Common myeloid progenitor, CD34-positive (primary cell): ENCODE measurements at regions not wholly inside any gene's neighbourhood (a gene's known extent, or its start where the extent isn't known, plus 50 kb on each side); places are given as distances from the start of the nearest gene placed in this dataset.
A peak's percentile ranks its signal among the peaks of the same experiment; 100 is the strongest.

ENCODE experiments used
- CTCF ChIA-PET: fragments of 350-600 bp; sonication (Branson Sonifier 250); formaldehyde crosslinking; loops from one replicate; lab custom pipeline; 2021; ENCODE audit warnings: antibody characterized with exemption; lab: Charles Lee
- POLR2A ChIA-PET: fragments of 350-600 bp; sonication (Branson Sonifier 250); formaldehyde crosslinking; loops from one replicate; lab custom pipeline; 2021; ENCODE audit warnings: antibody characterized with exemption; lab: Charles Lee
- DNase-seq, 3 donors: peaks; one replicate each; pipeline versions ENCODE4 v3.0.0 to v3.0.0-alpha.2; 2013
- H3K27ac ChIP-seq, 2 experiments: 1 replicate in 1 of 2; 2 replicates in 1 of 2; pipeline ENCODE4 v1.7.0; 2013; ENCODE audit warnings: inconsistent platforms in 2 of 2, low read length in 2 of 2, mild to moderate bottlenecking in 2 of 2, low read depth in 1 of 2, moderate library complexity in 1 of 2; ENCODE audit not compliant: severe bottlenecking in 2 of 2, insufficient read depth in 1 of 2, poor library complexity in 1 of 2
- H3K27me3 ChIP-seq, 5 experiments: replicated peaks in 2 of 5; 1 replicate in 3 of 5; 2 replicates in 2 of 5; pipeline versions ENCODE4 v1.6.1 to v1.7.0; 2013; ENCODE audit warnings: low read length in 4 of 5, mild to moderate bottlenecking in 2 of 5, moderate library complexity in 2 of 5, inconsistent platforms in 1 of 5; ENCODE audit not compliant: insufficient read depth in 5 of 5, control insufficient read depth in 4 of 5
- H3K36me3 ChIP-seq, 4 experiments: 1 replicate in 2 of 4; 2 replicates in 2 of 4; pipeline versions ENCODE4 v1.6.1 to v1.7.0; 2013; ENCODE audit warnings: low read length in 3 of 4, control low read depth in 1 of 4, mild to moderate bottlenecking in 1 of 4; ENCODE audit not compliant: control insufficient read depth in 4 of 4, insufficient read depth in 4 of 4
- H3K4me1 ChIP-seq, 4 experiments: 1 replicate in 3 of 4; 2 replicates in 1 of 4; pipeline versions ENCODE4 v1.6.1 to v1.7.1; 2013; ENCODE audit warnings: low read length in 3 of 4, mild to moderate bottlenecking in 3 of 4, control low read depth in 1 of 4, inconsistent platforms in 1 of 4, moderate library complexity in 1 of 4; ENCODE audit not compliant: control insufficient read depth in 4 of 4, insufficient read depth in 4 of 4; ENCODE audit errors: control extremely low read depth in 1 of 4
- H3K4me3 ChIP-seq, 7 experiments: 1 replicate in 4 of 7; 2 replicates in 3 of 7; pipeline versions ENCODE4 v1.5.1 to v1.7.0; 2013; ENCODE audit warnings: mild to moderate bottlenecking in 7 of 7, low read length in 6 of 7, moderate library complexity in 6 of 7, inconsistent platforms in 2 of 7, low read depth in 2 of 7, control low read depth in 1 of 7; ENCODE audit not compliant: insufficient read depth in 4 of 7, control insufficient read depth in 1 of 7; ENCODE audit errors: extremely low read depth in 1 of 7
- H3K9me3 ChIP-seq, 5 experiments: 1 replicate in 4 of 5; 2 replicates in 1 of 5; pipeline versions ENCODE4 v1.6.1 to v1.7.1; 2013; ENCODE audit warnings: low read length in 4 of 5, mild to moderate bottlenecking in 2 of 5, inconsistent platforms in 1 of 5, low read depth in 1 of 5, moderate library complexity in 1 of 5; ENCODE audit not compliant: control insufficient read depth in 4 of 5, insufficient read depth in 2 of 5; ENCODE audit errors: control extremely low read depth in 1 of 5
- WGBS: methylation state at CpG from one replicate; pipeline ENCODE4 v1.1.5; 2013; ENCODE audit not compliant: insufficient coverage; 5-methylcytosine and 5-hydroxymethylcytosine counted together

- H3K36me3 ChIP-seq = no peaks in the 10 kb centered on the region
- ChIA-PET POLR2A (no interaction called here), CTCF (interaction anchor here (0.6 kb wide), 1 partner anchor 1458 kb away, joined by 3 read pairs; no protein-coding TSS in a partner anchor)
- H3K9me3 ChIP-seq = no peaks in the 10 kb centered on the region
- no peaks in the 10 kb centered on the region for H3K27me3 ChIP-seq
- no peaks in the 10 kb centered on the region for H3K4me1 ChIP-seq
- H3K4me3 ChIP-seq = no peak overlapping the region
- H3K27ac ChIP-seq = no peak overlapping the region
- DNase-seq = no peak
- WGBS = no CpG with 5 or more reads among the region's 2 CpGs
Observed at GRCh38 chr5:106086352-106086751, 1584.4 kb downstream of the EFNA5 start.

DNA sequence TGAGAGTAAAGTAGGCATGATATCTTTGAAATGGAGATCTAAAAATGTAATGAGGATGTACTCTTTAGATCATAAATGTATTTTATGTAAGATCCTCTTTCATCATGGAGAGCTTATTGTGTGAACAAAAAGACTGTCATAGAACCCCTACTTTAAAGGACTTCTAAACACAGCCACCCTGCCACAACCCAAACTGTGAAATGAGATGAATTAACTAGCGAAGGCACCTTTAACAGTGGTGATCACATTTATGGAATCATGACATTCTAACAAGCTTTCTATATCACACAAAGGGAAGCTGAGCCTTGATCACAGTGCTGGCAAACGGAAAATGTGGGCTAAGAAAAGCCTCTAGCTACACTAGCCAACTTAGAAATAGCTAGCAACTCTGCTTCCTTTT, 1585.2 kb downstream of the EFNA5 start:
- no peaks in the 10 kb centered on the region for H3K4me1 ChIP-seq
- no peaks in the 10 kb centered on the region for H3K27me3 ChIP-seq
- ChIA-PET CTCF (no interaction called here), POLR2A (no interaction called here)
- no peaks in the 10 kb centered on the region for H3K9me3 ChIP-seq
- no peaks in the 10 kb centered on the region for H3K36me3 ChIP-seq
- DNase-seq = no peak
- H3K4me3 ChIP-seq = no peak overlapping the region
- H3K27ac ChIP-seq = no peak overlapping the region
- 75% methylated on average over 1 of the region's 2 CpGs for WGBS

- no peaks in the 10 kb centered on the region for H3K27me3 ChIP-seq
- no peak for DNase-seq
- no peaks in the 10 kb centered on the region for H3K9me3 ChIP-seq
- H3K4me1 ChIP-seq = no peaks in the 10 kb centered on the region
- CTCF ChIA-PET = no interaction called here
- H3K36me3 ChIP-seq = no peaks in the 10 kb centered on the region
- H3K4me3 ChIP-seq = no peak overlapping the region
- no CpG with 5 or more reads among the region's 1 CpG for WGBS
- POLR2A ChIA-PET = no interaction called here
- no peak overlapping the region for H3K27ac ChIP-seq
Observed at GRCh38 chr5:106085136-106085535, 1585.6 kb downstream of the EFNA5 start.

DNA sequence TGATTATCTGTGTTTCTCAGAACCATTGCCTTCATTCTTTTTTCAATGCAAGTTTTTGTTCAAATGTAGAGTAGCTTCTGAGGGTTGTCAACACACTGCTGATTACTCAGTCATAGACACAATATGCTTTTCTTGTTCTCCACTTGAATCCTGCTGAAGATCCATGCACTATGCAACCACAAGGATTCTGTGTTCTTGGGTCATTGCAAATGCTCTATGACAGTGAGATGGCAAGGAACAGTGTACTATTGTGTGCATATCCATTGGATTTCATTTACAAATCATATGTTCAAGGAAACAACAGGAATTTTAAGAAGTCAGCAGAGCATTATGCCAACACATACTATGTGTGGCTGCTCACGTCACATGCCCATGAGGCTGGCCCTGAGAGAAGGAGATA, 1590.2 kb downstream of the EFNA5 start:
- ChIA-PET CTCF (no interaction called here), POLR2A (no interaction called here)
- no peaks in the 10 kb centered on the region for H3K27me3 ChIP-seq
- no peaks in the 10 kb centered on the region for H3K4me1 ChIP-seq
- no peak overlapping the region for H3K4me3 ChIP-seq
- no peaks in the 10 kb centered on the region for H3K9me3 ChIP-seq
- 100% methylated on average over 1 of the region's 1 CpG for WGBS
- H3K36me3 ChIP-seq = no peaks in the 10 kb centered on the region
- H3K27ac ChIP-seq = no peak overlapping the region
- DNase-seq = no peak

DNA sequence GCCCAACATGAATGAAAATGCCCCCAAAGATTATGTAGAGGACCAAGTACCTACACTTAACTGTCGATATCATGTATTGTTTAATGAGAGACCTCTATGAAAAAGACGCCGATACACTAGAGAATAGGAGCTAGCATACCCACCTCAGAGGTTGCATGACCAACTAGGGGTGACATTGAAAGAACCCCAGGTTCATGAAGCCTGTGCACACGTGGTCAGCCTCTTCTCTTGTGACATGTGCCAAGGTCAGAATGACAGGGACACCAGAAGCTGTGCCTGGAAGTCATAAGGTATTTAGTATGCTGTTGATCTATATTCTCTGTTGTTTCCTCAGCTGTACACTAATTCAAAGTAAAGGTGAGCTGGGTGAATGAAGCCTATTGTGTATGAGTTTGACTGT, 1594.1 kb downstream of the EFNA5 start:
- CTCF ChIA-PET = no interaction called here
- DNase-seq = peak in 1 of 3 donors; percentile 0

GRCh38 chr5:106072208-106072607, 1598.5 kb downstream of the EFNA5 start:
- no peak for DNase-seq
- POLR2A ChIA-PET = no interaction called here
- Histone ChIP-seq H3K9me3 (peaks cover 0 to 3% (median 0%) of the 10 kb centered on the region in 5 experiments), H3K36me3 (no peaks in the 10 kb centered on the region), H3K4me1 (no peaks in the 10 kb centered on the region), H3K27ac (no peak overlapping the region), H3K27me3 (no peaks in the 10 kb centered on the region), H3K4me3 (no peak overlapping the region)
- CTCF ChIA-PET = no interaction called here
- no CpG with 5 or more reads among the region's 2 CpGs for WGBS

More for the DNA sequence above, 1594.1 kb downstream of the EFNA5 start:
- H3K9me3 ChIP-seq = no peaks in the 10 kb centered on the region
- POLR2A ChIA-PET = no interaction called here
- 96% methylated on average over 4 of the region's 4 CpGs for WGBS
- H3K27ac ChIP-seq = no peak overlapping the region
- no peaks in the 10 kb centered on the region for H3K27me3 ChIP-seq
- H3K36me3 ChIP-seq = no peaks in the 10 kb centered on the region
- no peak overlapping the region for H3K4me3 ChIP-seq
- no peaks in the 10 kb centered on the region for H3K4me1 ChIP-seq

GRCh38 chr5:106047341-106047740, 1623.4 kb downstream of the EFNA5 start:
- no CpG with 5 or more reads among the region's 1 CpG for WGBS
- H3K9me3 ChIP-seq = no peaks in the 10 kb centered on the region
- ChIA-PET POLR2A (no interaction called here), CTCF (no interaction called here)
- H3K36me3 ChIP-seq = no peaks in the 10 kb centered on the region
- no peaks in the 10 kb centered on the region for H3K4me1 ChIP-seq
- H3K4me3 ChIP-seq = no peak overlapping the region
- no peaks in the 10 kb centered on the region for H3K27me3 ChIP-seq
- H3K27ac ChIP-seq = no peak overlapping the region
- DNase-seq = no peak
